K562 (cell line): ENCODE measurements at regions not wholly inside any gene's neighbourhood (a gene's known extent, or its start where the extent isn't known, plus 50 kb on each side); places are given as distances from the start of the nearest gene placed in this dataset.

Experiments used
- ATAC-seq: fragments of 200-7000 bp; cut with Tn5 transposase; 3 replicates; pipeline ENCODE4 v1.9.1; 2020; ENCODE audit warnings: moderate library complexity
- BruUV-seq: library from RNA; stranded (reverse); fragments of 400-500 nt; replicated peaks from 2 replicates; lab custom pipeline; 2021; lab: Mats Ljungman, UMichigan
- CTCF ChIA-PET: fragments of 300-600 bp; formaldehyde crosslinking; extraction: SDS; loops from one replicate; lab custom pipeline; 2021; ENCODE audit warnings: low intra/inter-chr PET ratio; lab: Yijun Ruan, JAX
- POLR2A ChIA-PET: fragments of 300-600, 350-650 bp; sonication (Branson Sonifier 250); formaldehyde crosslinking; extraction: SDS; loops from one replicate; lab custom pipeline; 2021; ENCODE audit warnings: antibody characterized with exemption, inconsistent platforms; lab: Yijun Ruan, JAX
- DNase-seq, 4 experiments: peaks; one replicate each; pipeline versions ENCODE4 v3.0.0 to v3.0.0-alpha.2; 2011 to 2018; ENCODE audit warnings: low spot score in 3 of 4, mixed read lengths in 3 of 4; ENCODE audit errors: extremely low read depth in 1 of 4
- FAIRE-seq: peaks from 2 replicates; lab custom pipeline; 2011; peaks lifted over from hg19 to GRCh38; lab: Jason Lieb, UNC
- H2AFZ ChIP-seq: 2 replicates; pipeline ENCODE4 v1.6.0; 2011; ENCODE audit warnings: low read depth, low read length, control low read depth, inconsistent platforms
- H3K27ac ChIP-seq: fragments of 200-600 bp; 3 replicates; pipeline ENCODE4 v1.8.0; 2011; ENCODE audit warnings: low read depth, mild to moderate bottlenecking, control low read depth, inconsistent platforms, low read length, moderate library complexity, mixed read lengths; ENCODE audit errors: extremely low read depth
- H3K27me3 ChIP-seq, 2 experiments: fragments of 300-600 bp in 1 of 2; 2 replicates in 1 of 2; 3 replicates in 1 of 2; pipeline versions ENCODE4 v1.6.0 to v1.8.0; 2011; ENCODE audit warnings: inconsistent platforms in 2 of 2, low read length in 2 of 2, mild to moderate bottlenecking in 1 of 2, mixed read lengths in 1 of 2, moderate library complexity in 1 of 2; ENCODE audit not compliant: control insufficient read depth in 2 of 2, insufficient read depth in 2 of 2
- H3K36me3 ChIP-seq: fragments of 300-600 bp; 3 replicates; pipeline ENCODE4 v1.8.0; 2011; ENCODE audit warnings: mild to moderate bottlenecking, low read length, inconsistent platforms; ENCODE audit not compliant: control insufficient read depth, insufficient read depth
- H3K4me1 ChIP-seq, 2 experiments: fragments of 200-600 bp in 1 of 2; replicated peaks in 1 of 2; 2 replicates in 1 of 2; 3 replicates in 1 of 2; pipeline versions ENCODE4 v1.5.1 to v1.8.0; 2011; ENCODE audit warnings: inconsistent platforms in 2 of 2, low read length in 2 of 2, mild to moderate bottlenecking in 1 of 2, mixed read lengths in 1 of 2, moderate library complexity in 1 of 2; ENCODE audit not compliant: control insufficient read depth in 2 of 2, insufficient read depth in 2 of 2
- H3K4me2 ChIP-seq: 2 replicates; pipeline ENCODE4 v1.6.1; 2011; ENCODE audit warnings: low read length, control low read depth, inconsistent platforms, mixed read lengths; ENCODE audit not compliant: insufficient read depth
- H3K4me3 ChIP-seq: fragments of 200-600 bp; sonication (generic), shearing (Covaris generic); 2 replicates; pipeline ENCODE4 v1.5.1; 2016; ENCODE audit warnings: control low read depth, inconsistent platforms
- H3K79me2 ChIP-seq: fragments of 200-600 bp; 3 replicates; pipeline ENCODE4 v1.8.0; 2011; ENCODE audit warnings: low read length, inconsistent platforms; ENCODE audit not compliant: control insufficient read depth, insufficient read depth
- H3K9ac ChIP-seq, 2 experiments: 2 replicates each; pipeline versions ENCODE4 v1.6.0 to v1.6.1; 2011; ENCODE audit warnings: low read depth in 2 of 2, low read length in 2 of 2, control low read depth in 1 of 2, inconsistent platforms in 1 of 2, mild to moderate bottlenecking in 1 of 2, mixed read lengths in 1 of 2; ENCODE audit not compliant: insufficient read depth in 1 of 2
- H3K9me1 ChIP-seq: one replicate; pipeline ENCODE4 v1.6.0; 2011; ENCODE audit warnings: inconsistent platforms, mild to moderate bottlenecking, low read length, moderate library complexity; ENCODE audit not compliant: control insufficient read depth, insufficient read depth
- H3K9me3 ChIP-seq: replicated peaks from 2 replicates; pipeline ENCODE4 v1.5.1; 2011; ENCODE audit warnings: low read depth, low read length, inconsistent platforms; ENCODE audit not compliant: control insufficient read depth, insufficient read depth
- H4K20me1 ChIP-seq: replicated peaks from 2 replicates; pipeline ENCODE4 v1.6.1; 2011; ENCODE audit warnings: low read length, inconsistent platforms, mixed read lengths; ENCODE audit not compliant: control insufficient read depth, insufficient read depth
- CBX3 ChIP-seq, 2 experiments: IDR thresholded peaks; 1 replicate in 1 of 2; 2 replicates in 1 of 2; pipeline ENCODE4 v1.6.1; 2012; ENCODE audit warnings: inconsistent platforms in 2 of 2, low read length in 2 of 2, borderline replicate concordance in 1 of 2, control low read depth in 1 of 2
- HDAC3 ChIP-seq: fragments of 450-650 bp; IDR thresholded peaks from 2 replicates; pipeline ENCODE4 v1.6.1; 2018; ENCODE audit warnings: borderline replicate concordance, mild to moderate bottlenecking, moderate library complexity; ENCODE audit not compliant: partially characterized antibody
- HNRNPL ChIP-seq: fragments of 200-400 bp; formaldehyde crosslinking; IDR thresholded peaks from 2 replicates; pipeline ENCODE4 v1.6.1; 2017; ENCODE audit warnings: low read depth, mild to moderate bottlenecking, low read length
- NCOA4 ChIP-seq: fragments of 450-650 bp; IDR thresholded peaks from 2 replicates; pipeline ENCODE4 v1.6.1; 2018; ENCODE audit warnings: mild to moderate bottlenecking; ENCODE audit not compliant: partially characterized antibody
- NEUROD1 ChIP-seq: fragments of 150-350 bp; IDR thresholded peaks from 2 replicates; pipeline ENCODE4 v1.6.1; 2014; ENCODE audit warnings: borderline replicate concordance, low read length, low read depth; ENCODE audit not compliant: partially characterized antibody
- NFIC ChIP-seq: fragments of 450-650 bp; IDR thresholded peaks from 2 replicates; pipeline ENCODE4 v1.6.1; 2017; ENCODE audit warnings: mild to moderate bottlenecking, inconsistent platforms
- PHF20 ChIP-seq: fragments of 450-650 bp; IDR thresholded peaks from 2 replicates; pipeline ENCODE4 v1.6.1; 2018; ENCODE audit not compliant: partially characterized antibody
- PRMT5 ChIP-seq: sonication (generic); formaldehyde crosslinking; IDR thresholded peaks from 2 replicates; pipeline ENCODE4 v1.5.0; 2020; ENCODE audit warnings: missing genetic modification reagents
- SMARCC2 ChIP-seq: fragments of 450-650 bp; IDR thresholded peaks from 2 replicates; pipeline ENCODE4 v1.6.1; 2017; ENCODE audit warnings: antibody characterized with exemption, moderate library complexity, mild to moderate bottlenecking, low read depth
- TAF9B ChIP-seq: fragments of 450-650 bp; IDR thresholded peaks from 2 replicates; pipeline ENCODE4 v1.6.1; 2018; ENCODE audit warnings: mild to moderate bottlenecking; ENCODE audit not compliant: partially characterized antibody
- THRAP3 ChIP-seq: fragments of 450-650 bp; IDR thresholded peaks from 2 replicates; pipeline ENCODE4 v1.6.1; 2016; ENCODE audit warnings: mild to moderate bottlenecking, inconsistent platforms, borderline replicate concordance
- TSC22D4 ChIP-seq: fragments of 450-650 bp; IDR thresholded peaks from 2 replicates; pipeline ENCODE4 v1.6.1; 2016; ENCODE audit warnings: missing genetic modification characterization, missing biosample characterization, control low read depth
- ZNF589 ChIP-seq: fragments of 200-800 bp; sonication (Bioruptor generic); IDR thresholded peaks from 2 replicates; pipeline ENCODE4 v1.6.1; 2016; ENCODE audit warnings: low read depth, missing genetic modification characterization, missing compliant biosample characterization
- ZNF717 ChIP-seq: fragments of 250-450 bp; sonication (Bioruptor Pico); IDR thresholded peaks from 2 replicates; pipeline ENCODE4 v1.5.0; 2021
- ZNF764 ChIP-seq: fragments of 250-450 bp; sonication (Bioruptor Pico); IDR thresholded peaks from 2 replicates; pipeline ENCODE4 v1.4.0; 2020; ENCODE audit warnings: low read depth, mild to moderate bottlenecking, moderate library complexity
- WGBS: fragments of 100-300 bp; shearing (Covaris generic); methylation state at CpG from one replicate; pipeline ENCODE4 v1.1.6; 2016; ENCODE audit warnings: low coverage, mixed read lengths; ENCODE audit not compliant: insufficient coverage; ENCODE audit errors: missing lambda C conversion rate; 5-methylcytosine and 5-hydroxymethylcytosine counted together
- in situ Hi-C: fragments of 300-500 bp; cut with MboI; formaldehyde crosslinking; loops from 4 replicates; pipeline ENCODE4 v1.15.0; 2018; ENCODE audit warnings: inconsistent platforms, mixed read lengths
- intact Hi-C: fragments of 100-400 bp; cut with micrococcal nuclease; formaldehyde crosslinking; loops from 2 replicates; pipeline ENCODE4 v1.14.2; 2022
- TF ChIP-seq, protein P1 (sequence below): fragments of 450-650 bp; IDR thresholded peaks from one replicate; pipeline ENCODE4 v1.6.1; 2018; ENCODE audit warnings: mild to moderate bottlenecking, moderate library complexity; ENCODE audit not compliant: partially characterized antibody
- TF ChIP-seq, protein P2 (sequence below): fragments of 450-650 bp; formaldehyde crosslinking; IDR thresholded peaks from 2 replicates; pipeline ENCODE4 v1.4.0; 2020; ENCODE audit warnings: mild to moderate bottlenecking, mixed read lengths
- TF ChIP-seq, protein P3 (sequence below): fragments of 250-450 bp; sonication (Bioruptor Pico); IDR thresholded peaks from 2 replicates; pipeline ENCODE4 v1.5.1; 2021; ENCODE audit warnings: mild to moderate bottlenecking

DNA sequence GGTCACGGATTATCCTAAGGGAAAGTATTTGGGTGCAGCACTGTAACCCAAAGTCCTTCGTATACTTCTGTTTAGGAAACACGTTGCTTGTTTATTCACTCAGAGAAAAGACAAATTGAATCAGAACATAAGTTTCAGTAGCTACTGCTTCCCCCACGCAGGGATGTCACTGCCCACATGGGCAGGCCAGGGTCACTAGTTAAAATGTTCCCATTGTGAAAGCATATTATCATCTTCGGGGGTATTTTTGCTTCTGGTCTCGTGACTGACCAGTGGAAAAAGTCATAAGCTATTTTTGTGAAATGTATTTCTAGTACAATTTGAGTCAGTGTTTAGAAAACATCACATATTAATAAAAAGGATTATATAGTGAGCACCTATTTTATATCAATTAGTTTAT lies 377.8 kb downstream of the PCDH7 start:
- Histone ChIP-seq H3K27ac (no peak overlapping the region), H3K4me3 (no peak overlapping the region), H3K4me1 (no peaks in the 10 kb centered on the region), H2AFZ (no peak overlapping the region), H3K9me1 (no peaks in the 10 kb centered on the region), H3K4me2 (no peak overlapping the region), H3K9me3 (no peaks in the 10 kb centered on the region), H3K79me2 (no peaks in the 10 kb centered on the region), H3K36me3 (no peaks in the 10 kb centered on the region), H4K20me1 (no peaks in the 10 kb centered on the region), H3K9ac (no peak overlapping the region), H3K27me3 (no peaks in the 10 kb centered on the region)
- ATAC-seq: no peak
- CTCF ChIA-PET: no interaction called here
- no peak for DNase-seq
- POLR2A ChIA-PET: no interaction called here
- BruUV-seq: no TSS peak
- in situ Hi-C loops: no loop called here
- WGBS: 1% methylated on average over 6 of the region's 6 CpGs
- intact Hi-C loops: no loop called here
- no peak for FAIRE-seq
- no peak for TF ChIP-seq NCOA4
- TF ChIP-seq TAF9B: no peak
- no peak for TF ChIP-seq ZNF589 (CRISPR knock-in tag)
- TF ChIP-seq ZNF764 (CRISPR knock-in tag): no peak
- TF ChIP-seq THRAP3: no peak
- no peak for TF ChIP-seq CBX3 (IDR thresholded peaks at IDR 0.05; ENCODE audit: borderline replicate concordance in 1 of 2, low read length in 2 of 2)
- no peak for TF ChIP-seq HDAC3
- TF ChIP-seq, protein P1, sequence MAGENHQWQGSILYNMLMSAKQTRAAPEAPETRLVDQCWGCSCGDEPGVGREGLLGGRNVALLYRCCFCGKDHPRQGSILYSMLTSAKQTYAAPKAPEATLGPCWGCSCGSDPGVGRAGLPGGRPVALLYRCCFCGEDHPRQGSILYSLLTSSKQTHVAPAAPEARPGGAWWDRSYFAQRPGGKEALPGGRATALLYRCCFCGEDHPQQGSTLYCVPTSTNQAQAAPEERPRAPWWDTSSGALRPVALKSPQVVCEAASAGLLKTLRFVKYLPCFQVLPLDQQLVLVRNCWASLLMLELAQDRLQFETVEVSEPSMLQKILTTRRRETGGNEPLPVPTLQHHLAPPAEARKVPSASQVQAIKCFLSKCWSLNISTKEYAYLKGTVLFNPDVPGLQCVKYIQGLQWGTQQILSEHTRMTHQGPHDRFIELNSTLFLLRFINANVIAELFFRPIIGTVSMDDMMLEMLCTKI: no peak
- no peak for TF ChIP-seq TSC22D4 (tag)
- TF ChIP-seq, protein P2, sequence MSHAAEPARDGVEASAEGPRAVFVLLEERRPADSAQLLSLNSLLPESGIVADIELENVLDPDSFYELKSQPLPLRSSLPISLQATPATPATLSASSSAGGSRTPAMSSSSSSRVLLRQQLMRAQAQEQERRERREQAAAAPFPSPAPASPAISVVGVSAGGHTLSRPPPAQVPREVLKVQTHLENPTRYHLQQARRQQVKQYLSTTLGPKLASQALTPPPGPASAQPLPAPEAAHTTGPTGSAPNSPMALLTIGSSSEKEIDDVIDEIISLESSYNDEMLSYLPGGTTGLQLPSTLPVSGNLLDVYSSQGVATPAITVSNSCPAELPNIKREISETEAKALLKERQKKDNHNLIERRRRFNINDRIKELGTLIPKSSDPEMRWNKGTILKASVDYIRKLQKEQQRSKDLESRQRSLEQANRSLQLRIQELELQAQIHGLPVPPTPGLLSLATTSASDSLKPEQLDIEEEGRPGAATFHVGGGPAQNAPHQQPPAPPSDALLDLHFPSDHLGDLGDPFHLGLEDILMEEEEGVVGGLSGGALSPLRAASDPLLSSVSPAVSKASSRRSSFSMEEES (CRISPR knock-in tag): no peak
- TF ChIP-seq NFIC: no peak
- TF ChIP-seq HNRNPL: no peak
- no peak for TF ChIP-seq PHF20
- no peak for TF ChIP-seq ZNF717 (CRISPR knock-in tag)
- TF ChIP-seq PRMT5 (CRISPR knock-in tag): no peak
- TF ChIP-seq SMARCC2: no peak
- no peak for TF ChIP-seq NEUROD1
- TF ChIP-seq, protein P3, sequence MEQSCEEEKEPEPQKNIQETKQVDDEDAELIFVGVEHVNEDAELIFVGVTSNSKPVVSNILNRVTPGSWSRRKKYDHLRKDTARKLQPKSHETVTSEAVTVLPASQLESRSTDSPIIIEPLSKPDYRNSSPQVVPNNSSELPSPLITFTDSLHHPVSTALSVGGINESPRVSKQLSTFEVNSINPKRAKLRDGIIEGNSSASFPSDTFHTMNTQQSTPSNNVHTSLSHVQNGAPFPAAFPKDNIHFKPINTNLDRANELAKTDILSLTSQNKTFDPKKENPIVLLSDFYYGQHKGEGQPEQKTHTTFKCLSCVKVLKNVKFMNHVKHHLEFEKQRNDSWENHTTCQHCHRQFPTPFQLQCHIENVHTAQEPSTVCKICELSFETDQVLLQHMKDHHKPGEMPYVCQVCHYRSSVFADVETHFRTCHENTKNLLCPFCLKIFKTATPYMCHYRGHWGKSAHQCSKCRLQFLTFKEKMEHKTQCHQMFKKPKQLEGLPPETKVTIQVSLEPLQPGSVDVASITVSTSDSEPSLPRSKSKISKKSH: no peak
